Midbrain (tissue), 1 donor: ENCODE measurements at regions not wholly inside any gene's neighbourhood (a gene's known extent, or its start where the extent isn't known, plus 50 kb on each side); places are given as distances from the start of the nearest gene placed in this dataset.
"Not testable (repeated sequence)": the region's sequence is repeated elsewhere in the genome, so short reads cannot be mapped to it uniquely, and the experiment has no call there.

Experiments used
- DNase-seq: peaks from one replicate; lab custom pipeline; 2025; lab: John Stamatoyannopoulos, UW

DNA sequence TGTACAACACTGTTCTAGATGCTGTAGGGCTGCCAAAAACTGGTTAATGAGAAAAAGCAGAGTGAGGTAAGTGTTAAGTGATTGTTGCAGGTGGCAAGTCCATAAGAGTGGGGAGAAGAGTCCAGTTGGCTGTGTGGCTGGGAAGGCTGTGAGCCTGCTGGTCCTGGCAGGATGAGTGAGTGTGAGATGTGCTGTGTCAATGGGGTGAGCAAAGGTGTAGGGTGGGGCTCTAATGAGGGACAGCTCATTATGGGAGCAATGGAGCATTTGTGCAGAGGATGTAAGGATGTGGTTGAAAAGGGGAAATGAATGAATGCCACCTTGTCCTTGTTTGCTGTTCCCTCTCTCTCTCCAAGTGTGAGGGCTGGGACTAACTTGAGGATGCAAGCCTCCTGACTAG lies 145.3 kb upstream of the ROPN1 start:
- DNase-seq = no peak

DNA sequence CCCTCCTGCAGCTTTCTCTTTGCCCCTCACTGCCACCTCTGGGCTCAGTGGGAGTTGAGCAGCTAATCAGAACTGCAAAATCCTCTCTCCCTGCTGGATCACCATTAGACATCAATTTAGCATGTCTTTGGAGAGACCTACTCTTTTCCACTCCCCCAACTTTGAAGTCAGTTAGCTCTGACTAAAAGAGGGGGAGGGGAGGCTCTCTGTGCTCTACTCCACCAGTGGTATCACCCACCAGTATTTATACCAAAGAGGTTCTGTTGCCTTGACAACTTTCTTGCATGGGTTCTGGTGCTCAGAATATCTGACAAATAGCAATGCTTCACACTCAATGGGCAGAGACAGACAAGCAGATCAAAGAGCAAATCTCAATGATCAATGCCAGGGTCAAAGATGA lies 146.2 kb upstream of the ROPN1 start:
- no peak for DNase-seq

DNA sequence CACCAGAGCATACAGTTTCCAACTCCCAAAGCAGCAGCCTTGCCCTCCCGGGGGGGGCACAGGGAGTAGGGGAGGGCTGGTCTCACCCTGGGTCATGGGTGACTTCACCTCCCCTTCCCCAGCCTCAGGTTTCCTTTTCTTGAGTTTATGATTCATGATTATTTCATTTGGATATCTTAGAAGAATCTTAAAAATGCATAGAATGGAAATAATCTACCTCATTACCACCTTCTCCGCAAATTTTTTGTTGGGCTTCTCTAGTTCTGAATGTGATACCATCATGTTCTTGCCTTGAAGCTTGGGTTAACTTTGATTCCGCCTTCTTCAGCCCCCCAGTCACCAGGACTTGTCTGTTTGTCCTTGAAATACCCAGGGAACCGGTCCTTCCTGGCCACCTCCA lies 148.8 kb upstream of the ROPN1 start:
- DNase-seq = no peak

- DNase-seq = no peak
These were observed 150.6 kb upstream of the ROPN1 start for GRCh38 chr3:124142389-124142970.

DNA sequence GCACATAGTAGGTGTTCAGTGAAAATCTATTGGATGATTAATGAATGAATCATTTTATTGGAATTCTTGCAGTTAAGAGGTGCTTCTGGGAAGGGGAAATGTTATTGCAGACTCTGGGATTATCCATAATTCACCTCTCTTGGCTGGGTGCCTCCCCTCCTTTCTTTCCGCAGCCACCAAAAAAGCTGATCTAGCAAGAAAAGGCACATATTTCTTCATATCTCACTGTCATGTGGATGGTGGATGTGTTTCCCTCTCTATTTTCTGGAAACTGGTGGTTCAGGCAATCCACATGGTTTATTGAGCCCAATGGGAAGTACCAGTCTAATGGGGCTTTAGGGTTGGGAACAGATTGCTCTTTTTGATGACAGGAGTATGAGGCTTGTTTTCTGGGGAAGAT lies 151.1 kb upstream of the ROPN1 start:
- no peak for DNase-seq

- DNase-seq = no peak
These were observed 152.3 kb upstream of the ROPN1 start for GRCh38 chr3:124144035-124144814.

GRCh38 chr3:124147429-124147828 lies 155.5 kb upstream of the ROPN1 start:
- DNase-seq = no peak

DNA sequence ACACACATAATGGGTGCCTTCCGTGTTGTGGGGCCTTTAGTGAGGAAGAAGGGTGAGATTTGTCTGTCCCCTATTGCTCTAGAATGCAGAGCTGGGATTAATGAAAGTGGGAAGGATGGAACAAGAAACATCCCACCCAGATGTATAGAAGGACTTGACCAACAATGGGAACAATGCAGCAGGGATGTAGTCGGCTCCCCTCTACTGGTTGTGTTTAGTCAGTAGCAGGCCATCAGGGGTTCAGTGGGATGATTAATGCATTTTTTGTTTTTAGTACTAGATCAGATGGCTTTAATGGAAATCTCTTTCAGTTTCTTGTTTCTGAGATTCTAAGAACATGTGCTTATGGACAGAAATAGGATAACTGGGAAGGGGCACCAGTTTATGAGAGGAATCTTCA lies 156.0 kb upstream of the ROPN1 start:
- DNase-seq = no peak

DNA sequence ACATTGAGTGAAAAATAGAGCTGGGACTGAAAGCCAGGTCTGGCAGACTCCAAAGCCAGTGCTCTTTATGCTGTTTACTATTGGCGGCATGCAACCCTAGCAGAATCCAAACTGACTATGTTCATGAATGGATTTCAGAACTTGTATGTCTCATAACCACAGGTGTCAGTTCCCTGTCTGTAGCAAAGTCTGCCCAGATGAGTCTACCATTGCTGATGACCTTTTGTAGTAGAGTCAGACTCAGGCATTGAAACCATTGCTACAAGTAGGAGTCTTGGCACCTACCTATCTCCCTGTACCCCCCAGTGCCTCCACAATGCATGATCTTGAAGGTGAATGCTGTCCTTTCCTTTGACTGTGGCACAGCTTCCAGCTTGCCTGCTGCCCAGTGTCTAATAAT lies 157.2 kb upstream of the ROPN1 start:
- no peak for DNase-seq

DNA sequence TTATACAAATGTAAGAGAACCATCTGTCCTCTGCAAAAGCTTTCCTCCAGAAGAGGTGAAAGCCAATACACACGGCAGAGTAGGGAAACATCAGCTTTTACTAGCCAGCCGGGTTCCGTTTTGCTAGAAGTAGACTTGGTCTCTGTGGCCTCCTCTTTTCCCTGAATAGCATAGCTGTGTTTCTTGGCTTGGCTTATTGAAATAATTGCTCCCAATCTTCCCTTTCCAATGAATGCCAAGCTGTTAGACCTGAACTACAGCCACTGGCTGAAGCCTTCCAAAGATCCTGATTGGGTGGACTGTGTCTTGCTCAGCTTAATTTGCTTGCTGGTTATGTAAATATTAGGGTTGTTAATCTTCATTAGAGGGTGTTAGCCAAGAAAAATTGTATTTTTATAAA lies 157.8 kb upstream of the ROPN1 start:
- DNase-seq = peak; percentile 18

- DNase-seq = not testable (repeated sequence)
These were observed 161.0 kb upstream of the ROPN1 start for GRCh38 chr3:124152891-124153290.

DNA sequence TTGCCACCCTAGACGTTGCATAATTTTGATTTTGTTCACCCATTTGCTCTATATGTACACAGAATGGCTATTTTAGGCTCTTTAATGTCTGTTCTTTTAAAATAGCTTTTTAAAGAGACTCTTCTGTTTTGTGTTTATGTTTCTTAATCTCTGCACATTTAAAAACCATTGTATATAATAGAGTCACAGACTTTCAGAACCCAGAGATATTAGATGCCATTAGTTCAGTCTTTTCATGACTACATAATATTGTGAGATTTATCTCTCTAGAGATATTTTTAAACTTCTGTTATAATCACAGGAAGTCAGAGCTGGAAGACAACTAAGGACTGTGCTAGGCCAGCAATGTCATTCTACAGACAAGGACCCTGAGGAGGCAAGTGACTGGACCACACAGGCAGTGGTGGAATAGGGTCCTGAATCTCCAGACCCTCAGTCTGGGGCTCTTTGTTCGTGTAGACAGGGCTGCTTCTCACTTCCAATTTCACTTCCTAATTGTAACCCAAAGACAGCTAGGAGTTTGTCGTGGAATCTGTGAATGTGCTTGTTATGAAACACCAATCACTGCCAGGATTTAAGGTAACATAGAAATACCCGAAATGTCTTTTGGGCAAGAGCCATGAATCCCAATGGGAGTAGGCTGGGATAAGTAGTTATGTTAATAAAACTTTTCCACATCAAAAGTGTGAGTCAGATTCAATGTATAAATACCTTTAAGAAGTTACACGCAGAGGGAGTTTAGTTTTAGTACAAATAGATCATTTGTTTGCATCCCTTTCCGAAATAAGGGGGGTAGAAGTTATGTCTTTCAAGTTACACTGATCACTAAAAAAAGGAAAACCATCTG lies 165.2 kb upstream of the ROPN1 start:
- DNase-seq = no peak

- no peak for DNase-seq
These were observed 165.8 kb upstream of the ROPN1 start for GRCh38 chr3:124157748-124158147.

- no peak for DNase-seq
These were observed 166.4 kb upstream of the ROPN1 start for GRCh38 chr3:124158168-124158881.

DNA sequence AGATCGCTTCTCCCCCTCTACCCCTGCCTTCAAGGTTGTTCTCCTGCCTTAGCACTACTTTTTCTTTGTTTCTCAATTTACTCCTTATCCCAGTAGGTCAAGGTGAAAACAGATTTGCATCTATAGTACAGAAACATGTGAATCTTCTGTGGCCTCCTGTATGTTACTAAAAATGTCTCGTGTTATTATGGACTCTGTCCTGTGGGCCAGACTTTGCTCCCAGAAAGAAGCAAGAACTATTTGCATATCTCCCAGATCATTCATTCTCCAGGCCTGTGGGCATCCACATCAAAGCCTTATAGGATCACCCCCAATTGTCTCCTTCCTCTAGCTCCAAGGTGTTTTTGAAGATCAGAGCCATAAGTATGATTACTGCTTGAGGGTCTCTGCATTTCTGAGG lies 169.5 kb upstream of the ROPN1 start:
- no peak for DNase-seq

- DNase-seq = no peak
These were observed 171.8 kb upstream of the ROPN1 start for GRCh38 chr3:124163689-124164088.

DNA sequence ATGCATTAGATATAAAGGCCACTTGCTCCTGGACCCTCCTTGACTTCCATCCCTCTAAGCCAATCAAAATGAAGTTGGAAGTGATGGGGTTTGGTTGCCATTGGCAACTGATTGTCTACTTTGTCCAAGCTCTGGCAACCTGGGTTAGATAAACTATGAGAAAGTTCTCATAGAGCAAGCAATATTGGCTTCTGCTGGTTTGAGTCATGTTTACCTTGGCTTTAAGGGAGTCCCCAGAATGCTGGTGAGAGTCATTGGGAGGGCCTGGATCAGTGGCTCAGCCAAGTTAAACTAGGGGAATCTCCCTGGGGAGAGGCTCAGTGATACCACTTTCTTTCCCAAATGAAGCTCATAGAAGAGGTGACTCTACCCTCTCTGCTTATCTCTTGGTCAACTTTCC lies 176.3 kb upstream of the ROPN1 start:
- DNase-seq = no peak

GRCh38 chr3:124172283-124172682 lies 180.4 kb upstream of the ROPN1 start:
- DNase-seq = no peak

- no peak for DNase-seq
These were observed 180.9 kb upstream of the ROPN1 start for GRCh38 chr3:124172816-124173215.

GRCh38 chr3:124174476-124174875 lies 182.6 kb upstream of the ROPN1 start:
- DNase-seq = no peak

DNA sequence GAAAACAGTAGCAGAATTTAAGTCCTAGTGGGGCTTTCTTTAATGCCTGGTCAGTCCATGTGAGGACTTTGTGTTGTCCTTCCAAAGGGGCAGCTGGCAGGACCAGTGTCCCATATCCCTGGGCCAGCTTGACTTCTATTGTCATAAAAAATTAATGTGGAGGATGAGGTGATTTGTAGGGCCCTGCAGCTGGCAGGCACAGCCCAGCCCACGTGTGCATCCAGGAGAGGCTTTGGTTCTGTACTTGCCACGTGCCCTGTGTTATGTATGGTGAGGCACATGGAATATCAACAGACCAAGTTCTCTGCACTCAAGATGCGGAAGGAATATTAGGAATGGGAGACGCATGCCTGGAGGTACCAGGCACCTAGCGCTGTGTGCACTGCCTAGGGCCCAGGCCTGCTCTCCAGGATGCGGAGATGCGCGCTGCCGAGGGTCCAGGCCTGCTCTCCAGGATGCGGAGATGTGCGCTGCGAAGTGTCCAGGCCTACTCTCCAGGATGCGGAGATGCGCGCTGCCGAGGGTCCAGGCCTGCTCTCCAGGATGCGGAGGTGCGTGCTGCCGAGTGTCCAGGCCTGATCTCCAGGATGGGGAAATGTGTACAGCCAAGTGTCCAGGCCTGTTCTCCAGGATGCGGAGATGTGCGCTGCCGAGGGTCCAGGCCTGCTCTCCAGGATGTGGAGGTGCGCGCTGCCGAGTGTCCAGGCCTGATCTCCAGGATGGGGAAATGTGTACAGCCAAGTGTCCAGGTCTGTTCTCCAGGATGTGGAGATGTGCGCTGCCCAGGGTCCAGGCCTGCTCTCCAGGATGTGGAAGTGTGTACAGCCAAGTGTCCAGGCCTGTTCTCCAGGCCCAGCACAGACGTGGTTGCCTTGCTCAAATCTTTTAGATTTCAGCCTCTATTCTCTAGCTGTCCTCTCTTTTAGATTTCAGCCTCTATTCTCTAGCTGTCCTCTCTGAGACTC lies 183.3 kb upstream of the ROPN1 start:
- DNase-seq = no peak
